Keratinocyte (primary cell): ENCODE measurements at regions not wholly inside any gene's neighbourhood (a gene's known extent, or its start where the extent isn't known, plus 50 kb on each side); places are given as distances from the start of the nearest gene placed in this dataset.

Source experiments
- EZH2 ChIP-seq: IDR thresholded peaks from one replicate; pipeline ENCODE4 v1.6.1; 2012; ENCODE audit warnings: inconsistent platforms, mild to moderate bottlenecking, low read length, moderate library complexity
- TF ChIP-seq, protein P1 (sequence below), 3 experiments: IDR thresholded peaks in 1 of 3; conservative IDR thresholded peaks in 1 of 3; optimal IDR thresholded peaks in 1 of 3; 2 replicates in 2 of 3; 3 replicates in 1 of 3; pipeline versions ENCODE3 to v1.5.1; 2011; ENCODE audit warnings: low read length in 3 of 3, mild to moderate bottlenecking in 3 of 3, moderate library complexity in 2 of 3, control low read depth in 1 of 3, inconsistent platforms in 1 of 3; ENCODE audit not compliant: insufficient read depth in 2 of 3; ENCODE audit errors: extremely low read depth in 1 of 3

DNA sequence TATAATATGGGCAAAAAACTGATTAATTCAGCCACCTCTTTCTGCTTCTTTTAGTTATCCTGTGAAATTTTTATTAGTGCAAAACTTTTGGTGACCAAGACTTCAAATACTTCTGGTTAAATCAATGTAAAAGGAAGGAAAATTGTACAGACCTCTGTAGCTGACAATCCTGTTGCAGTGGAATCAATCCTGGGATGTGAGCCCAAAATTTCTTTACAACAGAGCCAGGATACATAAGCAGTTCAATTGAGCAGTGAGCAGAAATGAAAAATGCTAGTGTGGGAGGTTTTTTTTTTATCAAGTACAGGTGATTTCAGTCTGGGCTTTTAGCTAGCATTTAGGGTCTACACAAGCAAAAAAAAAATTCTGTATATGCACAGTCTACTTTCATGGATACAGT lies 398.0 kb downstream of the OTOL1 start:
- TF ChIP-seq, protein P1, sequence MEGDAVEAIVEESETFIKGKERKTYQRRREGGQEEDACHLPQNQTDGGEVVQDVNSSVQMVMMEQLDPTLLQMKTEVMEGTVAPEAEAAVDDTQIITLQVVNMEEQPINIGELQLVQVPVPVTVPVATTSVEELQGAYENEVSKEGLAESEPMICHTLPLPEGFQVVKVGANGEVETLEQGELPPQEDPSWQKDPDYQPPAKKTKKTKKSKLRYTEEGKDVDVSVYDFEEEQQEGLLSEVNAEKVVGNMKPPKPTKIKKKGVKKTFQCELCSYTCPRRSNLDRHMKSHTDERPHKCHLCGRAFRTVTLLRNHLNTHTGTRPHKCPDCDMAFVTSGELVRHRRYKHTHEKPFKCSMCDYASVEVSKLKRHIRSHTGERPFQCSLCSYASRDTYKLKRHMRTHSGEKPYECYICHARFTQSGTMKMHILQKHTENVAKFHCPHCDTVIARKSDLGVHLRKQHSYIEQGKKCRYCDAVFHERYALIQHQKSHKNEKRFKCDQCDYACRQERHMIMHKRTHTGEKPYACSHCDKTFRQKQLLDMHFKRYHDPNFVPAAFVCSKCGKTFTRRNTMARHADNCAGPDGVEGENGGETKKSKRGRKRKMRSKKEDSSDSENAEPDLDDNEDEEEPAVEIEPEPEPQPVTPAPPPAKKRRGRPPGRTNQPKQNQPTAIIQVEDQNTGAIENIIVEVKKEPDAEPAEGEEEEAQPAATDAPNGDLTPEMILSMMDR (optimal IDR thresholded peaks at IDR 0.05 in 1 of 3, IDR thresholded peaks at IDR 0.05 in 1 of 3, conservative IDR thresholded peaks at IDR 0.05 in 1 of 3; ENCODE audit: extremely low read depth in 1 of 3, insufficient read depth in 2 of 3, low read length in 3 of 3) = no peak
- TF ChIP-seq EZH2 = no peak
